Upper lobe of right lung (tissue), 1 donor: ENCODE measurements at regions not wholly inside any gene's neighbourhood (a gene's known extent, or its start where the extent isn't known, plus 50 kb on each side); places are given as distances from the start of the nearest gene placed in this dataset.

Source experiments
- ATAC-seq: fragments of 200-7000 bp; cut with Tn5 transposase; one replicate; pipeline ENCODE4 v1.9.1; 2020; ENCODE audit warnings: mild to moderate bottlenecking, moderate library complexity
- DNase-seq: peaks from one replicate; pipeline ENCODE4 v3.0.0-alpha.2; 2020
- H3K27ac ChIP-seq: fragments of 200-600 bp; one replicate; pipeline ENCODE4 v1.8.0; 2022
- H3K27me3 ChIP-seq: fragments of 200-600 bp; one replicate; pipeline ENCODE4 v1.8.0; 2022; ENCODE audit warnings: mild to moderate bottlenecking
- H3K36me3 ChIP-seq: fragments of 200-600 bp; one replicate; pipeline ENCODE4 v1.8.0; 2022
- H3K4me1 ChIP-seq: fragments of 200-600 bp; one replicate; pipeline ENCODE4 v1.8.0; 2022
- H3K4me3 ChIP-seq: fragments of 200-600 bp; one replicate; pipeline ENCODE4 v1.8.0; 2022; ENCODE audit warnings: mild to moderate bottlenecking
- H3K9me3 ChIP-seq: fragments of 200-600 bp; one replicate; pipeline ENCODE4 v1.8.0; 2022
- intact Hi-C: fragments of 100-400 bp; cut with DNase I; formaldehyde crosslinking; loops from one replicate; pipeline ENCODE4 v1.11.0; 2022
- TF ChIP-seq, protein P1 (sequence below): fragments of 200-600 bp; IDR thresholded peaks from one replicate; pipeline ENCODE4 v1.8.0; 2022; ENCODE audit warnings: antibody characterized with exemption
- donor health status: DM: no; HTN: yes; CAD: no; lungs with severe emphysema.

DNA sequence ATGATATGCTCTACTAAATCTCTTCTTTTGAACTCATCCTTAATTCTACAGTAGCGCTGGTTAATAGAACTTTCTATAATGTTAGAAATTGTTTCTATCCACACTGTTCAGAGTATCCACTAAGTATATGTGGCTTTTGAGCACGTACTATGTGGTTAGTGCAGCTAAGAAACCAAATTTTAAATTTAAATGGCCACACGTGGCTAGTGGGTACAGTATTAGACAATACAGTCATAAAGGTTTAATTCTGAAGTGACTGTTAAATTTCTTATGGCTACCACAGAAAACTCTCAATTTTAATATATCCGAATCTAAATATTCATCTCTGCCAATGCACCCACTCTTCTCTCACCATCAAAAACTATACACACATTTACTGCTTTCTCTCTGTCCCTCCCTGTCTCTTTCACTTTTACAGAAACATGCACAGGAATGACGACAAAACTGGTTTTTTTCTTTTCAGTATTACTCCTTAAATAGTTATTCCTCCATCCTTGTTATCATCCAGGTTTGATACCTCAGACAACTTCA is 583.9 kb downstream of the KCTD8 start:
- no peaks in the 10 kb centered on the region for H3K36me3 ChIP-seq
- TF ChIP-seq, protein P1, sequence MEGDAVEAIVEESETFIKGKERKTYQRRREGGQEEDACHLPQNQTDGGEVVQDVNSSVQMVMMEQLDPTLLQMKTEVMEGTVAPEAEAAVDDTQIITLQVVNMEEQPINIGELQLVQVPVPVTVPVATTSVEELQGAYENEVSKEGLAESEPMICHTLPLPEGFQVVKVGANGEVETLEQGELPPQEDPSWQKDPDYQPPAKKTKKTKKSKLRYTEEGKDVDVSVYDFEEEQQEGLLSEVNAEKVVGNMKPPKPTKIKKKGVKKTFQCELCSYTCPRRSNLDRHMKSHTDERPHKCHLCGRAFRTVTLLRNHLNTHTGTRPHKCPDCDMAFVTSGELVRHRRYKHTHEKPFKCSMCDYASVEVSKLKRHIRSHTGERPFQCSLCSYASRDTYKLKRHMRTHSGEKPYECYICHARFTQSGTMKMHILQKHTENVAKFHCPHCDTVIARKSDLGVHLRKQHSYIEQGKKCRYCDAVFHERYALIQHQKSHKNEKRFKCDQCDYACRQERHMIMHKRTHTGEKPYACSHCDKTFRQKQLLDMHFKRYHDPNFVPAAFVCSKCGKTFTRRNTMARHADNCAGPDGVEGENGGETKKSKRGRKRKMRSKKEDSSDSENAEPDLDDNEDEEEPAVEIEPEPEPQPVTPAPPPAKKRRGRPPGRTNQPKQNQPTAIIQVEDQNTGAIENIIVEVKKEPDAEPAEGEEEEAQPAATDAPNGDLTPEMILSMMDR, result no peak
- H3K4me3 ChIP-seq, result no peak overlapping the region
- no peaks in the 10 kb centered on the region for H3K4me1 ChIP-seq
- H3K27ac ChIP-seq, result no peak overlapping the region
- ATAC-seq (no peak), DNase-seq (no peak)
- H3K27me3 ChIP-seq, result no peaks in the 10 kb centered on the region
- intact Hi-C loops, result no loop called here
- no peaks in the 10 kb centered on the region for H3K9me3 ChIP-seq

DNA sequence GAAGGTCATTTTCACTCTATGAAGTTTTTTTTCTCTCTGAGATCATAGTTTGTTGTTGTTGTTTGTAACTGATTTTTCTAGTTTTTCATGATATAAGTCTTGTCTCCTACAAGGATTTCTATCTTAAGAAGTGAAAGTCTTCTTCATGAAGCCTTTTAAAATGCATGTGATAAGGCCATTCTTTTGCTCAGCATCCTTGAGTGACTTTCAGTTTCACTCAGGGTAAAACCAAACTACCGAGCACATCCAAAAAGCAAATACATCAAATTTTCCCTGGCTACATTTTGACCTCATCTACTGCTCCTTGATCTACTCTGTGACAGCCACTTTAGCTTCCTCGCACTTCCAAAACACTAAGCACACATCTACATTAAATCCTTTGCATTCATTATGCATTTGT is 580.7 kb downstream of the KCTD8 start:
- ATAC-seq (no peak), DNase-seq (no peak)
- Histone ChIP-seq H3K4me3 (no peak overlapping the region), H3K9me3 (peaks cover 4% of the 10 kb centered on the region), H3K27me3 (no peaks in the 10 kb centered on the region), H3K27ac (no peak overlapping the region), H3K4me1 (no peaks in the 10 kb centered on the region), H3K36me3 (no peaks in the 10 kb centered on the region)
- TF ChIP-seq, protein P1, result no peak
- intact Hi-C loops, result no loop called here

DNA sequence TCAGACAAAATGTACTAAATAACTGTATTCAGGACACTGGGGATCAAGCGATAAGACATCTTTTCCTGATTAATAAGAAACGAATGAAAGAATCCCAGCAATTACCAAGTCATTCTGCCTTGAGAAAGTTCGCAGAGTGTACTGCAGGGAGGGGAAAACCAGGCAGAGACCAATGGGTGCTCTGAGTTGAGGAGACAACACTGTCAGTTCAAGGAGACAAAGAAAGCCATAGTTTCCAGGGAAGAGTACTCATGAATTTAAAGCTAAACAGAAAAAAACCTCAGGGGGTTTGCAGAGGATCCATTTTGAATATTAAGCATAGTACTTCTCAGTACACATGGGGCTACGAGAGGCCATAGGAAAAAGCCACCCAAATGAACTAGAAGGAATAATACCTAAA is 573.0 kb downstream of the KCTD8 start:
- TF ChIP-seq, protein P1, result no peak
- intact Hi-C loops, result no loop called here
- no peak for DNase-seq
- Histone ChIP-seq H3K4me1 (no peaks in the 10 kb centered on the region), H3K27ac (no peak overlapping the region), H3K27me3 (no peaks in the 10 kb centered on the region), H3K9me3 (peaks cover 2% of the 10 kb centered on the region), H3K4me3 (no peak overlapping the region), H3K36me3 (no peaks in the 10 kb centered on the region)
- no peak for ATAC-seq

DNA sequence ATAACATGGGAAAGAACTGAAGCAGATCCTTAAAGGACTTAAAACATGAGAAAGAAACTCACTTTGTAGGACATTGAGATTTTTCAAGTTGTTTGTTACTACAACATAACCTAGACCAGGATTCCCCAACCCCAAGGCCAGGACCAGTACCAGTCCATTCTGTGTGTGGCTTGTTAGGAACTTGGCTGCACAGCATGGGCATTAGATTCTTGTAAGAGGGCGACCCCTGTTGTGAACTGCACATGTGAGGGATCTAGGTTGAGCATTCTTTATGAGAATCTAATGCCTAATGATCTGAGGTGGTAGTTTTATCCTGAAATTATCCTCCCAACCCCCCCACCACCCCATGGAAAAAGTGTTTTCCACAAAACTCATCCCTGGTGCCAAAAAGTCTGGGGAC is 566.1 kb downstream of the KCTD8 start:
- ATAC-seq, result no peak
- TF ChIP-seq, protein P1, result no peak
- Histone ChIP-seq H3K4me1 (no peaks in the 10 kb centered on the region), H3K36me3 (no peaks in the 10 kb centered on the region), H3K9me3 (no peaks in the 10 kb centered on the region), H3K4me3 (no peak overlapping the region), H3K27ac (no peak overlapping the region), H3K27me3 (no peaks in the 10 kb centered on the region)
- intact Hi-C loops, result no loop called here
- no peak for DNase-seq

DNA sequence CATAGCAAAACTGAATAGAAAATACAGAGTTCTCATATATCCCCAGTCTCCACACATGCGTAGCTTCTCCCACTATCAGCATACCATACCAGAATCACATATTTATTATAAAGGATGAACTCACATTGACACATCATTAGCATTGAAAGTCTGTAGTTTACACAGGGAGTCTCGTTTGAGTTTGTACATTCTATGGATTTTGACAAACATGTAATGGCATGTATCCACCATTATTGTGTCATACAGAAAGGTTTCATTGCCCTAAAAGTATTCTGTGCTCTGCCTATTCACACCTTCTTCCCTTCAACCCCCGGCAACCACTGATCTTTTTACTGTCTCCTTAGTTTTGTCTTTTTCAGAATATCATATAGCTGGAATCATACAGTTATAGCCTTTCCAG is 562.4 kb downstream of the KCTD8 start:
- Histone ChIP-seq H3K4me1 (no peaks in the 10 kb centered on the region), H3K27ac (no peak overlapping the region), H3K36me3 (no peaks in the 10 kb centered on the region), H3K4me3 (no peak overlapping the region), H3K27me3 (no peaks in the 10 kb centered on the region), H3K9me3 (no peaks in the 10 kb centered on the region)
- ATAC-seq (no peak), DNase-seq (no peak)
- intact Hi-C loops, result no loop called here
- TF ChIP-seq, protein P1, result no peak

DNA sequence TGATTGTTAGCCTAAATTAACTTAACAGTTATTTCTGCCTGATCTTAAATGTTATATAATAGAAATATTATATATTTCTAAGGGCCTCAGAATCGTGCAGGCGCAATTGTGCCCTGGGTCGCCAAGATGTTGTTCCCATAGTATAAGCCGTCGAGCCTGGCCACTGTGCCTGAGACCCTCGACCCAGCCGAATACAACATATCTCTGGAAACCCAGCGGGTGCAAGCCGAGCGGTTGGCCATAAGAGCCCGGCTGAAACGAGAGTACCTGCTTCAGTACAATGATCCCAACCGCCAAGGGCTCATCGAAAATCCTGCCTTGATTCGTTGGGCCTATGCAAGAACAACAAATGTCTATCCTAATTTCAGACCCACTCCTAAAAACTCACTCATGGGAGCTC is 549.8 kb downstream of the KCTD8 start:
- no peak for ATAC-seq
- H3K4me3 ChIP-seq, result no peak overlapping the region
- DNase-seq, result no peak
- intact Hi-C loops, result no loop called here
- no peak overlapping the region for H3K27ac ChIP-seq
- H3K36me3 ChIP-seq, result no peaks in the 10 kb centered on the region
- H3K9me3 ChIP-seq, result no peaks in the 10 kb centered on the region
- no peaks in the 10 kb centered on the region for H3K4me1 ChIP-seq
- no peaks in the 10 kb centered on the region for H3K27me3 ChIP-seq
- TF ChIP-seq, protein P1, result no peak
